NB4 (cell line): ENCODE measurements at regions not wholly inside any gene's neighbourhood (a gene's known extent, or its start where the extent isn't known, plus 50 kb on each side); places are given as distances from the start of the nearest gene placed in this dataset.

Experiments
- DNase-seq: peaks from one replicate; pipeline ENCODE4 v3.0.0; 2010; ENCODE audit warnings: low read depth
- H3K4me3 ChIP-seq: one replicate; pipeline ENCODE4 v1.5.1; 2011; ENCODE audit warnings: mild to moderate bottlenecking, low read depth, low read length, moderate library complexity
- CTCF ChIP-seq: IDR thresholded peaks from one replicate; pipeline ENCODE4 v1.5.1; 2012; ENCODE audit warnings: low read depth, low read length
- MYC ChIP-seq: IDR thresholded peaks from 2 replicates; pipeline ENCODE4 v1.6.1; 2011; ENCODE audit warnings: low read depth, low read length
- POLR2A ChIP-seq: IDR thresholded peaks from 2 replicates; pipeline ENCODE4 v1.6.1; 2011; ENCODE audit warnings: mild to moderate bottlenecking; ENCODE audit not compliant: insufficient read length; ENCODE audit errors: extremely low read depth
- TF ChIP-seq, protein P1 (sequence below): IDR thresholded peaks from 2 replicates; pipeline ENCODE4 v1.6.1; 2011; ENCODE audit warnings: low read depth, low read length

GRCh38 chr13:39100996-39101738, 62.9 kb downstream of the NHLRC3 start:
- TF ChIP-seq POLR2A (no peak), MYC (no peak), CTCF (no peak)
- TF ChIP-seq, protein P1, sequence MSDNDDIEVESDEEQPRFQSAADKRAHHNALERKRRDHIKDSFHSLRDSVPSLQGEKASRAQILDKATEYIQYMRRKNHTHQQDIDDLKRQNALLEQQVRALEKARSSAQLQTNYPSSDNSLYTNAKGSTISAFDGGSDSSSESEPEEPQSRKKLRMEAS = no peak
- H3K4me3 ChIP-seq = no peak overlapping the region
- no peak for DNase-seq

DNA sequence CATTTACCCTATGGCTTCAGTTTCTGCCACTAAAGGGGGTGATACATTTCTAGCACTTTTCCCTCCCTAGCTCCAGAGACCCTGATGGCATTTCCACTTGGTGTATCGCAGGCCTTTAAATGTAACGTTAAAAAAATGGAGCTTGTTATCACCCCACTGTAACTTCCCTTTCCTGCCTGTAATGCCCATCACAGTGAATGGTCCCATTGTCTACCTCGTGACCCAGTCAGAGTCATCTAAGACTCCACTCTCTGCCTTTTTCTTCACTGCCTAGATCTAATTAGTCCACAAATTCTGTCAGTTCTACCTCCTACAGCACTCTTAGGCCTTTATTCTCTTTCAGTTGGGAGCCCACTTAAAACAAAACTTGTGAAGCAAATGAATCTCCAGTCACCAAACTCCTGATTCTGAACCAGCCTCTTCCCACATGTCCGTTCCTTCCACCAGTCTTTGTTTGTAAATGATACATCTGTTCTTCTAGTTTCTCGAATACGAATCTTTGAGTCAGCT, 64.8 kb downstream of the NHLRC3 start:
- H3K4me3 ChIP-seq = no peak overlapping the region
- no peak for TF ChIP-seq MYC
- TF ChIP-seq CTCF = no peak
- TF ChIP-seq, protein P1 = no peak
- TF ChIP-seq POLR2A = no peak
- no peak for DNase-seq

GRCh38 chr13:39105110-39105509, 66.9 kb downstream of the NHLRC3 start:
- TF ChIP-seq POLR2A = no peak
- no peak for TF ChIP-seq MYC
- TF ChIP-seq CTCF = no peak
- TF ChIP-seq, protein P1 = no peak
- H3K4me3 ChIP-seq = no peak overlapping the region
- no peak for DNase-seq

DNA sequence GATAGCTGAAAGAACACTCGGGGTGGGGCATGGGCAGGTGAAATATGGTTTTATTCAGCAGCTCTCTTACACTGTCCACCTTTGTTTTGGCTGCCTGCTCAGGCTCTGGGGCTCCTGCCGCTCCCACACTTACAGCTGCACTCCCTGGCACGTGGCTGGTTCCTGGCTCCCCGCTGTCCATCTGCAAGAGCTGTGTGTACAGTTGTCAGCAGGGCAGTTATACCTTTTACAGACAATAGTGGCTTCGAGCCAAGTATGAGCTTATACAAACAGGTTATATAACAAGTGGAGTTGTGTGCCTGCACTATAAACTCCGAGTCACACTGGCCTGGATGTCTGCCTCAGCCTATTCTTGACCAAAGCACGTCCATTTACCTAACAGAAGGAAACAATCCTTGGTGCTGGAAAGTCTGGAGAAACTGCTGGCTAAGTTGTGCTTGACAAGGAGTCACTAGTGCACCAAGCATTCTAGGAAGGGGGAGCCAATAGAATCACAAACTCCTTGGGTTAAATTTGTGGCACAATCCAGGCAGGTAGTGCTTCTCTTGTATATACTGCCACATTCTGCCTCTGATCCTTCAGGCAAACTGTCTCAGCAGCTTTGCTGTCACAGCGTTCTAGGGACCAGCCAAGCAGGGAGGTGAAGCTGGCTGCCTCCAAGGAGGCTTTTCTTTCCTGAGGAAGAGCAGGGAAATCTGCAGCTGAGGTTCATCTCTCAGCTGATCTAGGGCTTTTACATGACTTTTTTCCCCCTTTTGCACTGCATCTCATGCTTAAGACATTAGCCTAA, 68.2 kb downstream of the NHLRC3 start:
- DNase-seq = no peak
- no peak for TF ChIP-seq CTCF
- no peak overlapping the region for H3K4me3 ChIP-seq

DNA sequence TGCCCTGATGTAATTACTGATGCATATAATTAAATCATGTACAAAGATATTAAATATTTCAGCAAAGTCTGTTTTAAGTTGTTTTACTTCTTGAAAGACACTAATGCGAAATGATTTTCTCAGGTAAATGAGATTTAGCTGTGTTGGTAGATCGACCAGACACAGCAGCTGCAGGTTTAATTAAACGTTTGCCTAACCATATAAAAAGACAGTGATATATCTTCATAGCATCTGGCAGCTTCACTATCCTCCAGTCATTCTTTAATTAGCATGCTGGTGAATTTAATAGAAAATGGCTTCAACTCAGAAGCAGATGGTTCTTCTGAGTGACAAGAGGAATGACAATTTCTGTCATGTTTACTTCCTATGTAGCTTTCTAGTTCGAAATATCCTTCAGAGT, 69.3 kb downstream of the NHLRC3 start:
- TF ChIP-seq, protein P1 = no peak
- TF ChIP-seq CTCF (no peak), MYC (no peak), POLR2A (no peak)
- no peak overlapping the region for H3K4me3 ChIP-seq
- DNase-seq = no peak
